ENCODE measurements at regions not wholly inside any gene's neighbourhood (a gene's known extent, or its start where the extent isn't known, plus 50 kb on each side); places are given as distances from the start of the nearest gene placed in this dataset.
A peak's percentile ranks its signal among the peaks of the same experiment; 100 is the strongest.

GRCh38 chr10:7038416-7038815, 372.4 kb downstream of the SFMBT2 start:
- no peaks in the 10 kb centered on the region for H3K79me2 ChIP-seq (ENCODE audit: control insufficient read depth, insufficient read depth, low read length)
- no peaks in the 10 kb centered on the region for H4K20me1 ChIP-seq (replicated peaks; ENCODE audit: control insufficient read depth, insufficient read depth, low read length)
- FAIRE-seq = no peak
- no peak overlapping the region for H3K27ac ChIP-seq (ENCODE audit: extremely low read depth, low read depth, low read length)
- H3K4me2 ChIP-seq (ENCODE audit: insufficient read depth, low read length) = no peak overlapping the region
- intact Hi-C loops (cut with micrococcal nuclease) = no loop called here
- 0 out of 2 replicates have a peak overlapping the region, but pooled peaks have one; percentile 27 for H2AFZ ChIP-seq (ENCODE audit: low read depth, low read length)
- ATAC-seq = no peak
- TF ChIP-seq SMARCE1 (IDR thresholded peaks at IDR 0.05) = no peak
- no peak for TF ChIP-seq PTBP1 (IDR thresholded peaks at IDR 0.05; ENCODE audit: low read depth, low read length)
- TF ChIP-seq ZNF217 (CRISPR knock-in tag; IDR thresholded peaks at IDR 0.05) = no peak
- no peak for TF ChIP-seq SPI1 (IDR thresholded peaks at IDR 0.05; ENCODE audit: borderline replicate concordance, low read depth, low read length)
- no peak for TF ChIP-seq NONO (IDR thresholded peaks at IDR 0.05; ENCODE audit: low read depth in 2 of 2, low read length in 1 of 2)
- no peak for TF ChIP-seq FOXA1 (IDR thresholded peaks at IDR 0.05; ENCODE audit: borderline replicate concordance)
- TF ChIP-seq, protein P1, sequence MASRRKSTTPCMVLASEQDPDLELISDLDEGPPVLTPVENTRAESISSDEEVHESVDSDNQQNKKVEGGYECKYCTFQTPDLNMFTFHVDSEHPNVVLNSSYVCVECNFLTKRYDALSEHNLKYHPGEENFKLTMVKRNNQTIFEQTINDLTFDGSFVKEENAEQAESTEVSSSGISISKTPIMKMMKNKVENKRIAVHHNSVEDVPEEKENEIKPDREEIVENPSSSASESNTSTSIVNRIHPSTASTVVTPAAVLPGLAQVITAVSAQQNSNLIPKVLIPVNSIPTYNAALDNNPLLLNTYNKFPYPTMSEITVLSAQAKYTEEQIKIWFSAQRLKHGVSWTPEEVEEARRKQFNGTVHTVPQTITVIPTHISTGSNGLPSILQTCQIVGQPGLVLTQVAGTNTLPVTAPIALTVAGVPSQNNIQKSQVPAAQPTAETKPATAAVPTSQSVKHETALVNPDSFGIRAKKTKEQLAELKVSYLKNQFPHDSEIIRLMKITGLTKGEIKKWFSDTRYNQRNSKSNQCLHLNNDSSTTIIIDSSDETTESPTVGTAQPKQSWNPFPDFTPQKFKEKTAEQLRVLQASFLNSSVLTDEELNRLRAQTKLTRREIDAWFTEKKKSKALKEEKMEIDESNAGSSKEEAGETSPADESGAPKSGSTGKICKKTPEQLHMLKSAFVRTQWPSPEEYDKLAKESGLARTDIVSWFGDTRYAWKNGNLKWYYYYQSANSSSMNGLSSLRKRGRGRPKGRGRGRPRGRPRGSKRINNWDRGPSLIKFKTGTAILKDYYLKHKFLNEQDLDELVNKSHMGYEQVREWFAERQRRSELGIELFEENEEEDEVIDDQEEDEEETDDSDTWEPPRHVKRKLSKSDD (conservative IDR thresholded peaks at IDR 0.05; ENCODE audit: low read length) = no peak
- no peak for TF ChIP-seq ZBTB8A (IDR thresholded peaks at IDR 0.05; ENCODE audit: partially characterized antibody)
- TF ChIP-seq, protein P2, sequence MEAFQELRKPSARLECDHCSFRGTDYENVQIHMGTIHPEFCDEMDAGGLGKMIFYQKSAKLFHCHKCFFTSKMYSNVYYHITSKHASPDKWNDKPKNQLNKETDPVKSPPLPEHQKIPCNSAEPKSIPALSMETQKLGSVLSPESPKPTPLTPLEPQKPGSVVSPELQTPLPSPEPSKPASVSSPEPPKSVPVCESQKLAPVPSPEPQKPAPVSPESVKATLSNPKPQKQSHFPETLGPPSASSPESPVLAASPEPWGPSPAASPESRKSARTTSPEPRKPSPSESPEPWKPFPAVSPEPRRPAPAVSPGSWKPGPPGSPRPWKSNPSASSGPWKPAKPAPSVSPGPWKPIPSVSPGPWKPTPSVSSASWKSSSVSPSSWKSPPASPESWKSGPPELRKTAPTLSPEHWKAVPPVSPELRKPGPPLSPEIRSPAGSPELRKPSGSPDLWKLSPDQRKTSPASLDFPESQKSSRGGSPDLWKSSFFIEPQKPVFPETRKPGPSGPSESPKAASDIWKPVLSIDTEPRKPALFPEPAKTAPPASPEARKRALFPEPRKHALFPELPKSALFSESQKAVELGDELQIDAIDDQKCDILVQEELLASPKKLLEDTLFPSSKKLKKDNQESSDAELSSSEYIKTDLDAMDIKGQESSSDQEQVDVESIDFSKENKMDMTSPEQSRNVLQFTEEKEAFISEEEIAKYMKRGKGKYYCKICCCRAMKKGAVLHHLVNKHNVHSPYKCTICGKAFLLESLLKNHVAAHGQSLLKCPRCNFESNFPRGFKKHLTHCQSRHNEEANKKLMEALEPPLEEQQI (IDR thresholded peaks at IDR 0.05) = no peak
- TF ChIP-seq, protein P3, sequence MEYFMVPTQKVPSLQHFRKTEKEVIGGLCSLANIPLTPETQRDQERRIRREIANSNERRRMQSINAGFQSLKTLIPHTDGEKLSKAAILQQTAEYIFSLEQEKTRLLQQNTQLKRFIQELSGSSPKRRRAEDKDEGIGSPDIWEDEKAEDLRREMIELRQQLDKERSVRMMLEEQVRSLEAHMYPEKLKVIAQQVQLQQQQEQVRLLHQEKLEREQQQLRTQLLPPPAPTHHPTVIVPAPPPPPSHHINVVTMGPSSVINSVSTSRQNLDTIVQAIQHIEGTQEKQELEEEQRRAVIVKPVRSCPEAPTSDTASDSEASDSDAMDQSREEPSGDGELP (CRISPR knock-in tag; IDR thresholded peaks at IDR 0.05; ENCODE audit: borderline replicate concordance) = no peak
- TF ChIP-seq NUFIP1 (IDR thresholded peaks at IDR 0.05; ENCODE audit: partially characterized antibody) = no peak
- no peaks in the 10 kb centered on the region for H3K9me3 ChIP-seq (replicated peaks; ENCODE audit: control insufficient read depth, insufficient read depth, low read depth, low read length)
- CTCF ChIA-PET (ENCODE audit: low intra/inter-chr PET ratio) = no interaction called here
- H3K4me1 ChIP-seq (replicated peaks in 1 of 2; ENCODE audit: control insufficient read depth in 2 of 2, insufficient read depth in 2 of 2, low read length in 2 of 2) = peaks cover 13% of the 10 kb centered on the region in 2 experiments; a peak in 4 of 5 replicates
- no peak overlapping the region for H3K9ac ChIP-seq (ENCODE audit: insufficient read depth in 1 of 2, low read depth in 2 of 2, low read length in 2 of 2)
- in situ Hi-C loops (cut with MboI) = no loop called here
- POLR2A ChIA-PET = interaction anchor here (0.7 kb wide), 1 partner anchor 10 kb away, joined by 3 read pairs; no protein-coding TSS in a partner anchor
- no peak overlapping the region for H3K4me3 ChIP-seq
- H3K36me3 ChIP-seq (ENCODE audit: control insufficient read depth, insufficient read depth, low read length) = no peaks in the 10 kb centered on the region
- 57% methylated on average over 1 of the region's 1 CpG for WGBS (ENCODE audit: insufficient coverage, low coverage, missing lambda C conversion rate)
- H3K27me3 ChIP-seq (ENCODE audit: control insufficient read depth in 2 of 2, insufficient read depth in 2 of 2, low read length in 2 of 2) = no peaks in the 10 kb centered on the region
- BruUV-seq (replicated peaks) = no TSS peak
- no peaks in the 10 kb centered on the region for H3K9me1 ChIP-seq (ENCODE audit: control insufficient read depth, insufficient read depth, low read length)
- no peak for DNase-seq (ENCODE audit: extremely low read depth in 1 of 4, low spot score in 3 of 4)
